Ishikawa (cell line): ENCODE measurements at regions not wholly inside any gene's neighbourhood (a gene's known extent, or its start where the extent isn't known, plus 50 kb on each side); places are given as distances from the start of the nearest gene placed in this dataset.

Experiments
- CEBPB ChIP-seq: IDR thresholded peaks from 2 replicates; pipeline ENCODE4 v1.6.1; 2012
- CREB1 ChIP-seq: IDR thresholded peaks from 2 replicates; pipeline ENCODE4 v1.6.1; 2012; ENCODE audit warnings: low read depth
- EGR1 ChIP-seq: IDR thresholded peaks from 2 replicates; pipeline ENCODE4 v1.6.1; 2012
- EP300 ChIP-seq: IDR thresholded peaks from 2 replicates; pipeline ENCODE4 v1.6.1; 2012; ENCODE audit warnings: borderline replicate concordance
- FOXM1 ChIP-seq: IDR thresholded peaks from 2 replicates; pipeline ENCODE4 v1.6.1; 2012; ENCODE audit warnings: low read depth, borderline replicate concordance
- MAX ChIP-seq: IDR thresholded peaks from 2 replicates; pipeline ENCODE4 v1.6.1; 2012
- NFIC ChIP-seq: IDR thresholded peaks from 2 replicates; pipeline ENCODE4 v1.6.1; 2012
- RAD21 ChIP-seq: IDR thresholded peaks from 2 replicates; pipeline ENCODE4 v1.6.1; 2012; ENCODE audit warnings: low read depth
- REST ChIP-seq: IDR thresholded peaks from 2 replicates; pipeline ENCODE4 v1.6.1; 2012; ENCODE audit warnings: low read depth, mild to moderate bottlenecking
- TAF1 ChIP-seq: IDR thresholded peaks from 2 replicates; pipeline ENCODE4 v1.6.1; 2012; ENCODE audit warnings: low read depth, mild to moderate bottlenecking
- TCF12 ChIP-seq: IDR thresholded peaks from 2 replicates; pipeline ENCODE4 v1.6.1; 2012; ENCODE audit warnings: low read depth
- TEAD4 ChIP-seq: IDR thresholded peaks from 2 replicates; pipeline ENCODE4 v1.6.1; 2012
- USF1 ChIP-seq: IDR thresholded peaks from 2 replicates; pipeline ENCODE4 v1.6.1; 2012
- YY1 ChIP-seq: IDR thresholded peaks from 2 replicates; pipeline ENCODE4 v1.6.1; 2012; ENCODE audit warnings: low read depth
- ZBTB7A ChIP-seq: IDR thresholded peaks from 2 replicates; pipeline ENCODE4 v1.6.1; 2012; ENCODE audit warnings: low read depth

- TF ChIP-seq NFIC (no peak), CEBPB (no peak), RAD21 (no peak), REST (no peak), YY1 (no peak), EP300 (no peak), MAX (no peak), TEAD4 (no peak), TCF12 (no peak), TAF1 (no peak), EGR1 (no peak), ZBTB7A (no peak), USF1 (no peak), FOXM1 (no peak), CREB1 (no peak)
Observed at GRCh38 chr4:186002853-186003252, 66.1 kb upstream of the TLR3 start.

- TF ChIP-seq RAD21 (no peak), TAF1 (no peak), CREB1 (no peak), MAX (no peak), EP300 (no peak)
Observed at GRCh38 chr4:186003746-186004145, 65.2 kb upstream of the TLR3 start.

GRCh38 chr4:186008057-186008456, 60.9 kb upstream of the TLR3 start:
- TF ChIP-seq YY1 (no peak), CREB1 (no peak), USF1 (peak; percentile 56)

GRCh38 chr4:186009976-186010375, 59.0 kb upstream of the TLR3 start:
- TF ChIP-seq CREB1 (no peak), MAX (no peak), TAF1 (no peak), TCF12 (no peak), FOXM1 (no peak), REST (no peak), EP300 (no peak), TEAD4 (no peak), CEBPB (no peak), ZBTB7A (no peak), YY1 (no peak), RAD21 (no peak), USF1 (no peak), EGR1 (no peak), NFIC (no peak)

GRCh38 chr4:186010821-186011220, 58.1 kb upstream of the TLR3 start:
- TF ChIP-seq MAX (no peak), USF1 (no peak), NFIC (no peak), RAD21 (no peak), TEAD4 (no peak)

- TF ChIP-seq CEBPB = no peak
Observed at GRCh38 chr4:186012071-186012470, 56.9 kb upstream of the TLR3 start.
